Neural progenitor cell (in vitro differentiated cells): ENCODE measurements at regions not wholly inside any gene's neighbourhood (a gene's known extent, or its start where the extent isn't known, plus 50 kb on each side); places are given as distances from the start of the nearest gene placed in this dataset.

Experiments used
- DNase-seq: peaks from one replicate; pipeline ENCODE4 v3.0.0-alpha.2; 2016; ENCODE audit warnings: low spot score
- H2AFZ ChIP-seq: fragments of 200-600 bp; sonication (generic); replicated peaks from 2 replicates; pipeline ENCODE4 v1.6.1; 2016; ENCODE audit warnings: antibody characterized with exemption
- H3F3A ChIP-seq: fragments of 200-600 bp; sonication (generic); 2 replicates; pipeline ENCODE4 v1.6.1; 2016; ENCODE audit warnings: antibody characterized with exemption, low read depth
- H3K27ac ChIP-seq: fragments of 200-600 bp; sonication (generic); 2 replicates; pipeline ENCODE4 v1.5.1; 2016; ENCODE audit warnings: mild to moderate bottlenecking
- H3K27me3 ChIP-seq: fragments of 200-600 bp; sonication (generic); 2 replicates; pipeline ENCODE4 v1.6.1; 2016; ENCODE audit warnings: mild to moderate bottlenecking, moderate library complexity
- H3K36me3 ChIP-seq: fragments of 200-600 bp; sonication (generic); 2 replicates; pipeline ENCODE4 v1.5.1; 2016
- H3K4me1 ChIP-seq: fragments of 200-600 bp; sonication (generic); 2 replicates; pipeline ENCODE4 v1.6.1; 2016; ENCODE audit warnings: mixed run types
- H3K4me2 ChIP-seq: fragments of 200-600 bp; sonication (generic); 2 replicates; pipeline ENCODE4 v1.6.1; 2016
- H3K4me3 ChIP-seq: fragments of 200-600 bp; sonication (generic); 2 replicates; pipeline ENCODE4 v1.5.1; 2016
- H3K79me2 ChIP-seq: fragments of 200-600 bp; sonication (generic); 2 replicates; pipeline ENCODE4 v1.6.1; 2016; ENCODE audit warnings: low read depth
- H3K9ac ChIP-seq: fragments of 200-600 bp; sonication (generic); 2 replicates; pipeline ENCODE4 v1.6.1; 2016
- H3K9me3 ChIP-seq: fragments of 200-600 bp; sonication (generic); 2 replicates; pipeline ENCODE4 v1.5.1; 2016; ENCODE audit warnings: low read depth
- H4K20me1 ChIP-seq: fragments of 200-600 bp; sonication (generic); 2 replicates; pipeline ENCODE4 v1.6.1; 2016; ENCODE audit warnings: low read depth
- H3K27ac Mint-ChIP-seq: 3 replicates; pipeline ENCODE4 v1.8.0; 2021; ENCODE audit warnings: mixed read lengths
- H3K27me3 Mint-ChIP-seq: 2 replicates; pipeline ENCODE4 v1.8.0; 2022; ENCODE audit warnings: low read depth, mild to moderate bottlenecking, inconsistent platforms, moderate library complexity, mixed read lengths; ENCODE audit not compliant: insufficient read depth
- H3K36me3 Mint-ChIP-seq: 3 replicates; pipeline ENCODE4 v1.8.0; 2021; ENCODE audit warnings: mixed read lengths
- H3K4me1 Mint-ChIP-seq: 3 replicates; pipeline ENCODE4 v1.8.0; 2021; ENCODE audit warnings: mixed read lengths
- H3K4me3 Mint-ChIP-seq: 3 replicates; pipeline ENCODE4 v1.8.0; 2021; ENCODE audit warnings: mild to moderate bottlenecking, moderate library complexity, mixed read lengths
- H3K9me3 Mint-ChIP-seq: 3 replicates; pipeline ENCODE4 v1.8.0; 2020; ENCODE audit warnings: mixed read lengths
- CTCF ChIP-seq: fragments of 200-600 bp; sonication (generic); IDR thresholded peaks from 2 replicates; pipeline ENCODE4 v1.5.1; 2017; ENCODE audit warnings: antibody characterized with exemption, mild to moderate bottlenecking
- EZH2 ChIP-seq: fragments of 200-600 bp; sonication (generic); IDR thresholded peaks from 2 replicates; pipeline ENCODE4 v1.6.1; 2017; ENCODE audit warnings: antibody characterized with exemption, mild to moderate bottlenecking, moderate library complexity
- EZH2phosphoT487 ChIP-seq: fragments of 200-600 bp; sonication (generic); IDR thresholded peaks from 2 replicates; pipeline ENCODE4 v1.6.1; 2017; ENCODE audit warnings: antibody characterized with exemption

GRCh38 chr9:99282406-99282805 is 60.3 kb downstream of the SEC61B start:
- Histone ChIP-seq H3K36me3 (no peaks in the 10 kb centered on the region), H2AFZ (no peak overlapping the region), H3K9ac (no peak overlapping the region), H3K27ac (no peak overlapping the region), H3F3A (no peaks in the 10 kb centered on the region), H3K4me2 (no peak overlapping the region), H4K20me1 (no peaks in the 10 kb centered on the region), H3K9me3 (no peaks in the 10 kb centered on the region), H3K79me2 (no peaks in the 10 kb centered on the region), H3K4me3 (no peak overlapping the region), H3K27me3 (no peaks in the 10 kb centered on the region), H3K4me1 (no peaks in the 10 kb centered on the region)
- Mint-ChIP-seq H3K4me3 (no peak overlapping the region), H3K27me3 (no peaks in the 10 kb centered on the region), H3K36me3 (no peaks in the 10 kb centered on the region), H3K4me1 (peaks cover 5% of the 10 kb centered on the region), H3K27ac (no peak overlapping the region), H3K9me3 (no peaks in the 10 kb centered on the region)
- no peak for TF ChIP-seq CTCF
- no peak for TF ChIP-seq EZH2
- no peak for TF ChIP-seq EZH2phosphoT487
- DNase-seq, result no peak

GRCh38 chr9:99285965-99286364 is 63.9 kb downstream of the SEC61B start:
- H3K4me1 ChIP-seq, result no peaks in the 10 kb centered on the region
- H3K4me1 Mint-ChIP-seq, result peaks cover 5% of the 10 kb centered on the region
- no peaks in the 10 kb centered on the region for H3K9me3 Mint-ChIP-seq

GRCh38 chr9:99286536-99286935 is 64.5 kb downstream of the SEC61B start:
- H3F3A ChIP-seq, result no peaks in the 10 kb centered on the region
- H3K27ac ChIP-seq, result no peak overlapping the region
- no peaks in the 10 kb centered on the region for H3K27me3 ChIP-seq
- Mint-ChIP-seq H3K4me3 (no peak overlapping the region), H3K4me1 (peaks cover 5% of the 10 kb centered on the region), H3K36me3 (peaks cover 1% of the 10 kb centered on the region), H3K27ac (no peak overlapping the region), H3K27me3 (no peaks in the 10 kb centered on the region), H3K9me3 (no peaks in the 10 kb centered on the region)
- no peak for DNase-seq
- H3K36me3 ChIP-seq, result no peaks in the 10 kb centered on the region
- H3K4me1 ChIP-seq, result no peaks in the 10 kb centered on the region
- no peaks in the 10 kb centered on the region for H3K9me3 ChIP-seq
- H2AFZ ChIP-seq, result no peak overlapping the region
- TF ChIP-seq CTCF (no peak), EZH2phosphoT487 (no peak), EZH2 (no peak)
- no peaks in the 10 kb centered on the region for H3K79me2 ChIP-seq
- no peak overlapping the region for H3K9ac ChIP-seq
- H4K20me1 ChIP-seq, result no peaks in the 10 kb centered on the region
- H3K4me3 ChIP-seq, result no peak overlapping the region
- H3K4me2 ChIP-seq, result no peak overlapping the region

More at GRCh38 chr9:99285965-99286364, 63.9 kb downstream of the SEC61B start:
- no peak overlapping the region for H3K4me3 Mint-ChIP-seq
- H3F3A ChIP-seq, result no peaks in the 10 kb centered on the region
- H3K36me3 Mint-ChIP-seq, result peaks cover 1% of the 10 kb centered on the region
- H3K9ac ChIP-seq, result no peak overlapping the region
- H3K27ac ChIP-seq, result no peak overlapping the region
- H3K27me3 Mint-ChIP-seq, result no peaks in the 10 kb centered on the region
- H2AFZ ChIP-seq, result peak overlapping the region; percentile 21
- H3K4me3 ChIP-seq, result no peak overlapping the region
- H3K4me2 ChIP-seq, result no peak overlapping the region
- H4K20me1 ChIP-seq, result no peaks in the 10 kb centered on the region
- no peaks in the 10 kb centered on the region for H3K9me3 ChIP-seq
- no peak for DNase-seq
- TF ChIP-seq EZH2, result no peak
- no peak for TF ChIP-seq CTCF
- no peak for TF ChIP-seq EZH2phosphoT487
- no peak overlapping the region for H3K27ac Mint-ChIP-seq
- H3K36me3 ChIP-seq, result no peaks in the 10 kb centered on the region
- H3K27me3 ChIP-seq, result no peaks in the 10 kb centered on the region
- no peaks in the 10 kb centered on the region for H3K79me2 ChIP-seq
